ENCODE measurements at regions not wholly inside any gene's neighbourhood (a gene's known extent, or its start where the extent isn't known, plus 50 kb on each side); places are given as distances from the start of the nearest gene placed in this dataset.

- DNase-seq: no peak
Observed at GRCh38 chr10:43795639-43796038, 147.0 kb upstream of the ZNF32 start.

- DNase-seq: no peak
Observed at GRCh38 chr10:43795093-43795492, 146.4 kb upstream of the ZNF32 start.

DNA sequence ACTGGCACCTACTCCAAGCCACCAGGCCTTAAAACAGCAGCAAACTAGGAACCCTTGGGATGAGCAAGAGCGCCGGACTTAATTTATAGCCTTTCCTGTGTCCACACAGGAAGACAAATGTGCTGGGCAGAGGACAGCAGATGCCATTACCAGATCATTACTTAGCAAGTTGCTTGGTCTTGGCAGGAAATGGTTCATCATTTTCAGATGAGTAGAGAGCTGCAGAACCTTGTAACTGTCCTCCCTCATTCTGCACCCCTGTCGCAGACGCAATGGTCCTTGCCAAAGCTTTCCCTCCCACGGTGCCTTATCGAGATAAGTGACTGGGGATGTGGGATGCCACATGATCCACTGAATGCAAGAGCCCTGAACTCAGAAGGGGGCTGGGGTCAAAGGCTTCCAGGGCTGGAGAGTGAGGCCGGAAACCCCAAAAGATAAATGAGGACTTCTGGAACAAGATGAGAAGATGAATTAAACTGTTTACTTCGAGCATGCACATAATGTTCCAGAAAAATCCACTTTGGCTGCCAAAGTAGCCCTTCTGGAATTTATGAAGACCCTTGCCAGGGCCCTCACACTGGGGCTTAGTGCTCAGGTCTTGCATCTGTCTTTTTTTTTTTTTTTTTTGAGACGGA lies 145.6 kb upstream of the ZNF32 start:
- DNase-seq: no peak

GRCh38 chr10:43793704-43794103 lies 145.0 kb upstream of the ZNF32 start:
- no peak for DNase-seq

- DNase-seq: no peak
Observed at GRCh38 chr10:43790147-43790546, 141.5 kb upstream of the ZNF32 start.

GRCh38 chr10:43785252-43785651 lies 136.6 kb upstream of the ZNF32 start:
- no peak for DNase-seq

- DNase-seq: no peak
Observed at GRCh38 chr10:43782814-43783213, 134.1 kb upstream of the ZNF32 start.

- no peak for DNase-seq
Observed at GRCh38 chr10:43781480-43782361, 133.0 kb upstream of the ZNF32 start.

- DNase-seq: no peak
Observed at GRCh38 chr10:43778571-43778970, 129.9 kb upstream of the ZNF32 start.

DNA sequence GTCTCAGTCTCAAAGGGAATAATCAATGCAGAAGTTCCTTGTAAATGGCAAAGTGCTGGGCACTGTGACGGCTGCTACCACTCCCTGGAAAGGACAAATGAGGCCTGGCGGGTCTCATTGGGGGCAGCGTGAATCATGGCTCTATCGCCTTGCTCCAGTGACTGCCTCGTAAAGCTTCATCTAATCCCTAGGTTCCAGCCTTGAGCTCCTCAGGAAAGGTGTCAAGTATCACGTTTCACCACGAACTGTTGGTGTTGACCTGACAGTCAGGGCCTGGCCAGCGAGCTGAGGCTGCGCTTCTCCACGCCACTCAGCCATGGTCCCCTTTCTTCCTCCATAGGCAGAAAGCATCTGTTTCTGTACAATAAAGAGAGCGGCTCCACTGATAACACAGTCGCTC lies 126.7 kb upstream of the ZNF32 start:
- DNase-seq: no peak

GRCh38 chr10:43774234-43774769 lies 125.6 kb upstream of the ZNF32 start:
- DNase-seq: no peak

DNA sequence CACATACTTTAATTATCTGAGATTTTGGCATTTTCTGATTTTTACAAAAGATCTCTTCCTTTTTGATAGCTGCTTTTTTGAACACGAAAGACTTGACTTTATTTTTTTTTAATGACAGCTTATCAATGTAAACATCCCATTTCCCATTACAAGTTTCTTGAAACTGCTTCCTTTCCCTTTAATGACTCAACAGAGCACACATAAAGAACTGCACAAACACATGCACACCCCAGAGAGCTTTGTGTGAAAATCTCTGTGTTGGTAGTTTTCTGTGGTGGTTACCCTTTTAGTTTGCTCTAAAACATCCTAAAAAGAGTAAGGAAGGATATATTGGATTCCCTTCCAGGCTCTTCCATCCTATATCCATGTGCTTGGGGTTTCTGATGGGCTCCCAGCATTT lies 125.1 kb upstream of the ZNF32 start:
- no peak for DNase-seq

DNA sequence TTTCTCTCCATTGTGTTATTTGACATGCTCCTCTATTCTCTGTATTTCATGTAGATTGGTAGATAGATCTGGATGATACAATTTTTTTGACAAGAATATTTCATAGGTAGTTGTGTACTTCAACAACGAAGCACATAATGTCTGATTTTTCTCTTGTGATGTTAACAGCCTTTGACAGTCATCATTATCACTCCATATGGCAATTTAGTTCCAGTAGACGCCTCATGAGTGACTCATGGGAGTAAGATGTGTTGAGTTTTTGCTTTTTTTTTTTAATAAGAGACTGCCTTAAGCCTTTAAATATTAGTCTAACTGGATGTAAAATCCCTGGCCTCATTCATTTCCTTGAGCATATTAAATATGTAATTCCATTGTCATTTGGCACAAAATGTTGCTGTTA lies 123.5 kb upstream of the ZNF32 start:
- no peak for DNase-seq

DNA sequence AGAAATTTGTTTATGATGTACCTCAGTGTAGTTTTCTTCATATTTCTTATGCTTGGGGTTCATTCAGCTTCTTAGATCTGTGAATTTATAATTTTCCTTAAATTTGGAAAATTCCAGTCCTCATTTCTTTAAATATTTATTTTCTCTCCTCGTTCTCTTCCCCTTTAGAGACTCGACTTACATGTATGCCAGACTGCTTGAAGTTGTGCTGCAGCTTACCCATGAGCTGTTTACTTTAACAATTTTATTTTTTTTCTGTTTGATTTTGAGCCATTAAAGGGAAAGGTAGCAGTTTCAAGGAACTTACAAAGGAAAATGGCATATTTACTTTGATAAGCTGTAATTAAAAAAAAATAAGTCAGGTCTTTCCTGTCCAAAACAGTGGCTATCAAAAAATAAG lies 123.0 kb upstream of the ZNF32 start:
- DNase-seq: no peak

- DNase-seq: no peak
Observed at GRCh38 chr10:43765516-43765915, 116.8 kb upstream of the ZNF32 start.

DNA sequence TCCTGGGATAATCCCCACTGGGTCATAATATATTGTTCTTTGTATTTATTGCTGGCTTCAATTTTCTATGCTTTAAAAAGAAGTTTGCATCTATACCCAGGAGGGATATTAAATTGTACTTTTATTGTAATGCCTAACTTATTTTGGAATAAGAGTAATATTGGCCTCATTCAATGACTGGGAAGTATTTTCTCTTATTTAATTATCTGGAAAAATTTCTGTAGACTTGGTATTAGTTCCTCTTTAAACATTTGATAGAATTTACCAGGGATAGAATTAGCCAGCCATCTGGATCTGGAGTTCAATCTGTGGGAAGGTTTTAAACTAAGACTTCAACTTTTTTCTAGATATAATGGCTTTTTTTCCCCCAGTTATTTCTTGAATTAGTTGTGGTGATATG lies 115.2 kb upstream of the ZNF32 start:
- no peak for DNase-seq

- no peak for DNase-seq
Observed at GRCh38 chr10:43760514-43760913, 111.8 kb upstream of the ZNF32 start.

DNA sequence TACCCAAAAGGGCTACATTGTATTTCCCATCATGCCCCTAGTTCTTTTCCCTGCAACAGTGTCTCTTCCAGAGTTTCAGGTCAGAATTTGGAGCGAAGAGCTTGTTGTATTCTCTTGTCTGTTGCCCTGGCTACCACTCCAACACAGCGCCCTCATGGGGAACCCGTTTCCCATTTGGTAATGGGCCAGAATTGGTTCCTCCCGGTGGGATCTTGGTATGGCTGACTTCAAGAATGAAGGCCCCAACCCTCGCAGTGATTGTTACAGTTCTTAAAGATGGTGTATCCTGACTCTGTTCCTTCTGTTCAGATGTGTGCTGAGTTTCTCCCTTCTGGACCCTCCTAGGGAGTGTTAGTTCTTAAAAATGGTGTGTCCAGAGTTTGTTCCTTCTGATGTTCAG lies 110.5 kb upstream of the ZNF32 start:
- no peak for DNase-seq

- DNase-seq: no peak
Observed at GRCh38 chr10:43756341-43756740, 107.7 kb upstream of the ZNF32 start.

DNA sequence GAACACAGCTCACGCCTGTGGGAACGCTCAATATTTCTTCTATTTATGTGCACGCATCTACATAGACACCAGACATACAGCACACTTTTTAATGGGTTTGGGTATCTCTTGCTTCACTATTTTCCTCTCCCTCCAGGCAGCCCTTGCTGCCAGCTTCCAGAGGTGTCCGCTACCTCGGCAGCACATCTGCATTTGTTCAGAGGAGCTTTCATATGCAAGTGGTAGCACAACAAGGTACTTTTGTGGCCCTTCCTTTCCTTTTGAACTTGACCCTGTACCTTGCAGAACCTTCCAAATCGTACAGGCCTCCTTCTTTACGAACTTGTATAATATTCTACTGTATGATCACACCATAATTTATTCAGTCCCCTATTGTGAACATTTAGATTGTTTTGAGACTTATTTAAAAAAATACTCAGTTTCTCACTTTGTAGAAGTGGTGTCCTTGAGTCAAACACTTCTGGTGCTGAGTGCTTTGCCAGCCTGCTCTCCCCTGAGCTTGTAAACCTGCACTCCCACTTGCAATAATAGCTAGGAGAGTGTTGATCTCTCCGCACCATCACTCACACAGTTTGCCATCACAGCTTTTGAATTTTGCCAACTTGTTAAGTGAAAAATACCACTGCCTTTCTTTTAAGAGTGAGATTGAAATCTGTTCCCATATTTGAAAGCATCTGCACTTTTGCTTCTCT lies 106.0 kb upstream of the ZNF32 start:
- no peak for DNase-seq

DNA sequence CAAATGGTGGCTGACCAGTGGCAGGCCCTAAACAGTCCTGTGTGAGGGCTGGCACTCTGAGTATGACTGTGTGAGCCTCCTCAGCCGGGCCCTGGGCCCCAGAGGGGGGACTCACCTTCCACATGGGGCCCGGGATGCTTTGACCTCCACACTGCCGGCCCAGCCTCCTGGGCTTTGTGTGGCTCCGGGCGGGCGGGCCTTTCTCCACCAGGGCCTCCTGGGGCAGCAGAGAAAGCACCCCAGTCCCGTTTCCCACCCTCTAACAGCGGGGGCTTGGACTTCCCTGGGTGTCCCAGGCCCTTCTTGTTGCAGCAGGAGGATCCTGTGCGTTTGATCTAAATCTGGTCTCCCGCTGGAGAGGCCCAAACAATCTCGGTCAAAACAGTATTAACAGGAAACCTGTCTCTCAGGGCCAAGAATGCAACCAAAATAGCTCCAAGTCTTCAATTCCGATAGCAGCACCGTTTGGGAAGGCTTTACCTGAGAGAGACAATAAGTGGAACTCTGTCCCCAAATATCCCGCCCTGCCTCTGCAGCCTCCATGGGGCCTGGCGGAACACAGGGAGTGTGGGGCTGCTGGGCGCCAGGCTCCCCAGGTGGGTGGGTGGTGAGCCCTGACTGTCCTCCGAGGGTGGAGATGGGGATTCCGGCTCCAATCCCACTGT lies 104.8 kb upstream of the ZNF32 start:
- no peak for DNase-seq

GRCh38 chr10:43752682-43753081 lies 104.0 kb upstream of the ZNF32 start:
- DNase-seq: no peak

- DNase-seq: no peak
Observed at GRCh38 chr10:43751646-43752045, 103.0 kb upstream of the ZNF32 start.
